T1000 (cell line): ENCODE measurements at regions not wholly inside any gene's neighbourhood (a gene's known extent, or its start where the extent isn't known, plus 50 kb on each side); places are given as distances from the start of the nearest gene placed in this dataset.
A peak's percentile ranks its signal among the peaks of the same experiment; 100 is the strongest.
"Not testable (repeated sequence)": the region's sequence is repeated elsewhere in the genome, so short reads cannot be mapped to it uniquely, and the experiment has no call there.

Experiments used
- DNase-seq: peaks from one replicate; lab custom pipeline; 2025; ENCODE audit warnings: mixed read lengths; lab: John Stamatoyannopoulos, UW

DNA sequence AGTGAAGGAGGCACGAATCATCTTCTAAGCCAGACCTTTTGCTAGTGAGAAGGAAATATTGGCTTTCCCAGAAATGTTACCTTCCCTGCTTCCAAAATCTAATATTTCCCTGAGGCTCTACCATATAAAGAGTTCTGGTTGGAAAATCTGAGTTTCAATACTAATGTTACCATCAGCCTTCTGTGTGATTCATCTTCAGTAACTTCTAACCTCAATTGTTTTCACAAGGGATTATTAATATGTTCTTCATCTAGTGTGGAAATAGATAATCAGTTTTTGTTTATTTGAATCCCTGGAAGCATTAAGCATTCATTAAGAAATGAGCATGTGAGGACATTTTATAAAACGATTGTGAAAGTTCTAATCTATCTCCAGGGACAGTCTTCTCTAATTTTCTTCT is 720.9 kb downstream of the AACS start:
- no peak for DNase-seq

GRCh38 chr12:125794401-125794800 is 729.2 kb downstream of the AACS start:
- no peak for DNase-seq

DNA sequence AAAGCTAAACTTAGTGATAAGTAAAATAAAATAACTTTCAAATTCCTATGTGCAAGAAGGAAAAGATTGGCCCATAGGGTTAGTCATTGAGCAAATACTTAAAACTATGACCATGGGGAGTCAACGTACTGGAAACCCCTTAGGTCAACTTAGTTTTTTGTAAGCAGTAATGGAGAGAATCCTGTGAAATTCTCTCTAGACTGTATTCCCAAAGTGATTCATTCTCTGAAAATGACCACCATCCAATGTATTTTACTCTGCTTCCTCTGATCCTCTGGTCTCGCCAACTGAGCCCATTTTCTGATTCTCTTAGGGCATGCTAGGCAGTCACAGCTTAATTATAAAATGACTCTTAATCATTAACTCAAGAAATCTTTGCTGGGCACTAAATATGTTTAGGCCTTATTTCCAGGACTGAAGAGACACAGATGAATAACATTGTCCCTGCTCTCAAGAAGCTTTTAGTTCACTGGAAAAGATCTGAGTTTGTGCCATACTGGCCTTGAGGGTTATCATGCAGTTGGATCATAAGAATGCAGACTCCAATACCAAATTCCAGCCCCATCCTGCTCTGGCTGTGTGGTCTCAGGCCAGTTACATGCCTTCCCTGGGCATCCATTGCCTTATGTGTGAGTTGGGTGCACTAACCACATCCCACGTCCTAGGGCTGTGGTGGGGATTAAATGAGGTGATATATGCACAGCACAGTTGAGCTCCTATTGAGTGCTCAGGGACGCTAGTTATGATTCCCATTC is 732.4 kb downstream of the AACS start:
- DNase-seq, result no peak

DNA sequence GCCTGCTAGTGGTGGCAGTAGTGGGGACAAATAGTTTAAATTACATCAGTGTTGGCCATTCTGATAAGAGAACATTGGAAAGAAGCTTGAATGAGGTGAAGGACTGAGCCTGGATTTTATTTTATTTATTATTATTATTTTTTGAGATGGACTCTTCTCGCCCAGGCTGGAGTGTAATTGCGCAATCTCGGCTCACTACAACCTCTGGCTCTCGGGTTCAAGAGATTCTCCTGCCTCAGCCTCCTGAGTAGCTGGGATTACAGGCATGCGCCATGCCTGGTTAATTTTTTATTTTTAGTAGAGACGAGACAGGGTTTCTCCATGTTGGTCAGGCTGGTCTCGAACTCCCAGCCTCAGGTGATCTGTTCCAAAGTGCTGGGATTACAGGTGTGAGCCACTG is 739.4 kb downstream of the AACS start:
- DNase-seq, result no peak

DNA sequence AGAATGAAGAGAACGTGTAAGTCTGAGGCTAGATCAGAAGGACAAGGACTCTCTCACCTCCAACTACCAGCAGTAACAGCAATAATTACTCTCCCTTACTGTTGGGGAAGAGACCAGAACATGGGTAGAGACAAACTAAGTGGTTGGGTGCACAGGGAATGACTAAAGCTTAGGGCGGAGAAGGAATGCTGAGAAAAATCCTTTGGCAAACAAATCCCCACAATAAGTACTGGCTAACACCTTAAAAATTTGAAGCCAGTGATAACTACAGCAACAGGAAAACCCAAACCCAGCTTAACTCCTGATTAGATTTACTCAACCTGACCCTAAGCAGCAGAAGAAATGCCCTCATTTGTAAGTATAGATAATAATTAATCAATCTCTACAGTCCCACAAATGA is 759.0 kb downstream of the AACS start:
- no peak for DNase-seq

DNA sequence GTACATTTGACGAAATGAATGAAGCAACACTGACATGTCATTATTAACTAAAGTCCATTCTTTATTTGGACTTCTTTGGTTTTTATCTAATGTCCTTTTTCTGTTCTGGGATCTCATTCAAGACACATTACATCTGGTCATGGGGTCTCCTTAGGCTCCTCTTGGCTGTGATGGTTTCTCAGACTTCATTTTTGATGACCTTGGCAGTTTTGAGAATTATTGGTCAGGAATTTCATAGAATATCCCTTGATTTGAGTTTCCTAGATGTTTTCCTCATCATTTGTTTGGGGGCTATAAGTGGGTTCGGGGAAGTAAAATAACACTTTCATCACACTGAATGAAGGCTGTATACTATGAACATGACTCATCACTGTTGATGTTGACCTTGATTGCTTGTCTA is 770.6 kb downstream of the AACS start:
- DNase-seq, result no peak

GRCh38 chr12:125836647-125837046 is 771.4 kb downstream of the AACS start:
- no peak for DNase-seq

DNA sequence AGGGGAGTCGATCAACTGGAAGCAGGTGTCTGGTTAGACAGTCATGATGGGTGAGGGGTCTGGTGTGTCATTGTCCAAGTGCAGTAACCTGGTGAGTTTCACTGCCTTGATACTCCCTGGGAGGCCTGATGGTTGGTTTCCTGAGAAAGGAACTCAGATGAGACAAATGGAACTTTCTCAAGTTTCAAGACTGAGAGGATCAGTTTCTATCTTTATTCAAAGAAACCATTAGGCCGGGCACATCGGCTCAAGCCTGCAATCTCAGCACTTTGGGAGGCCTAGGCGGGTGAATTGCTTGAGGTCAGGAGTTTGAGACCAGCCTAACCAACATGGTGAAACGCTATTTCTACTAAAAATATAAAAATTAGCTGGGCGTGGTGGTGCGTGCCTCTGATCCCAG is 776.1 kb downstream of the AACS start:
- DNase-seq, result no peak

DNA sequence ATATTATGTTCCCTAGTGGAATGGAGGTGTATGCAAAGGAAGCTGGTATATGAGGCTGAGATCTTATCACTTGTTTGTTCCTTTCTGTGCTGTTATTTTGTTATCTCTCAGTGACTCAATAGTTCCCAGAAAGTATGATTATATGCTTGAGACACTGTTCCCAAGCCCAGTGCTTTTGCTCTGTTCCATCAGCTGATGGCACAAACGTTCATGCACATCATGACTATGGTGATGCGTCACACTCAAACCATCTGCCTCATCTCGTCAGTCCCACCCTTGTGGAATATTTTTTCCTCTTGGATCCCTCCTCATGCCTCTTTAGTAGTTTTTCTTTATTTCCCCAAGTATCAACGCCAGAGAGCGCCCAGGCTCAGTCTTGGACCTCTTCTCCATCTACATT is 786.9 kb downstream of the AACS start:
- DNase-seq, result peak; percentile 7

DNA sequence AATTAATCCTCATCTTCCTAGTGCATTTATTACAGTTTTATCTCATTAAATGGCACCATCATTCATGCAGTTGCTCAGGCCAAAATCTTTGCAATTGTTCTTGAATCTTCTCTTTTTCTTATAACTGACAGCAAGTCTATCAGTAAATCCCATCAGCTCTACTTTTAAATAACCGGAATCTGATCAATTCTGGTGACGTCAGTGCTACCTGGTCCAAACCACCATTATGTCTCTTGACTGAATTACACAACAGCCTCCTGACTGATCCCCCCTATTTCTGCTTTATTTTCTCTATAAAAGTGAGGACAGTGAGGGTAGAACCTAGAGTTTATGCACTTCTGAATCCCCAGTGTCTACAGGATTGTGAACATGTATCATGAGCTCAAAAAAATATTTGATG is 787.4 kb downstream of the AACS start:
- no peak for DNase-seq

DNA sequence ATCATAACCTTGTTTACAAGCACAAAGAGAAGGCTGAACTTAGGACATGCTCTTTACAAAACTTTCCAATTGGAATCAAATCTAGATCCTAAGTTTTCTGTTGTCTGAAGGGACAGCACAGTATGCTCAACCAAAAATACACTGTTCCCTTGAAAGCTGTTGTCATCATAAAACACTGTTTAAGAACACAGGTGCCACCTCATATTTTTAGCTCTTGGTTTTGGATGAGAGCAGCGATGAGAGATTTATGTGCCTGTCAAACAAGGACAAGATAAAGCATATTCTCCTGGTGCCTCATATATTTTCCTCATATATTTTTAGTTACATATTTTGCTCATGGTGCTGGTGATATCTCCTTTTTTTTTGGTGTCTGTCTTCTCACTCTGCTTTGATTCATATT is 788.4 kb downstream of the AACS start:
- no peak for DNase-seq

GRCh38 chr12:125856366-125856765 is 791.1 kb downstream of the AACS start:
- DNase-seq, result no peak

DNA sequence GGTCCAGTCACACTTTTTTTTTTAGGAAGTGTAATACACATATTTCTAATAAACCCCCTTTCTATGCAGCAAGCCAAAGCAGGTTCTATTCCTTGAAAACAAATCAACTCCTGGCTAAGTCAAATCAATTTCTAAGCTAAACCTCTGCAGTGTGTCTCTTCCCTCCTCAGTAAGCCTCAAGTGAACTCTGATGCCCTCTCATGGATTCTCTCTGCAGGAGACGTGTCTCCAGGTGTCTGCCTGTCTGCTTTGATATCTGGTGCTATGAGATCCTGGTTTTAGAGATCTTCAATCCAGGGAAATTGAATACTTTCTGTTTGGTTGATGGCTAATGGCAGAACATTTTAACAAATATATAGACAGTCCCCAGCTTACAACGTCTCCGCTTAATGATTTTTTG is 791.7 kb downstream of the AACS start:
- no peak for DNase-seq

GRCh38 chr12:125860672-125861288 is 795.5 kb downstream of the AACS start:
- no peak for DNase-seq

- no peak for DNase-seq
Observed at GRCh38 chr12:125861299-125862281, 796.4 kb downstream of the AACS start.

- DNase-seq, result not testable (repeated sequence)
Observed at GRCh38 chr12:125865236-125865635, 800.0 kb downstream of the AACS start.

DNA sequence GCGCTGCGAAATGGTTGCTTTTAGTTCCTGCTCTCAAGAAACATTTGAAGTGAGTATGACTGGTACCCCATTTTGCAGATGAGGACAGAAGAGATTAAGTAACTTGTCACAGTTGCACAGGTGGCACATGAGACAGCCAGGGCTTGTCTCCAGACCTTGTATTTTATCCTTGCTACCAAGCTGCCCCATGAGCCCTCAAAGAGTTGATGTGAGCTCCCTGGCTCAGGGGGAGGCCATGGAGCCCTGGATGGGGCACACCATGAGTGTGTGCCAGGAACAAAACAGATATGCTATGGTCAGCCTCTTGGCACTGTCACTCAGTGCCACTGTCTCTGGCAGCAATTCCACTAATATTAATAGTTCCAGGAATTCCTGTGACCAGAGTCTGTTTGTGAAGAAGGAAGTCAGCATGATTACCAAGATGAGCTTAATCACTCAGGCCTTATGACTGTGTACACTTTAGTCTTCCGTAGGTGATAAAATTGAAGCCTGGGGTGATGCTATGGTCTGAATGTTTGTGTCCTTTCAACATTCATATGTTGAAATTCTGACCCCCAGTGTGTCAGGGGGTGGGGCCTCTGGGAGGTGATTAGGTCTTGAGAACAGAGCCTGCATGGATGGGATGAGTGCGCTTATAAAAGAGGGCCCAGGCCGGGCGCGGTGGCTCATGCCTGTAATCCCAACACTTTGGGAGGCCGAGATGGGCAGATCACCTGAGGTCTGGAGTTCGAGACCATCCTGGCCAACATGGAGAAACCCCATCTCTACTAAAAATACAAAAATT is 806.8 kb downstream of the AACS start:
- DNase-seq, result no peak

DNA sequence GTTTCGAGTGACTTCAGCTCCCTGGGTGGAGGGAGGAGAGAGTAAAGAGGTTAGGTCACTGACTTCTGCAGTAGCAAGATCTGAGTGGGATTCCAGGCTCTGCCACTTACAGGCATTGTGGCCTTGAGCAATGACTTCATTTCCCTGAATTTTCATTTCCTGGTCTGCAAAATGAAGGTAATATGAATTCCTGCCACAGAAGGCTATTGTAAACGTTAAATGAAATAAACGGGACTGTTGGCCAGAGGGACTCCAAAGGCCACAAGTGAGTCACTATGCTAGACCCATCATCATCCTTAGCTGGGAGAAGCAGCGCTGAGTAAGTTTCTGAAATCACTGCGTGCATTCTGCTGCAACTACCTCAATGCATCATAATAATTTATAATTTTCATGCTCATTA is 807.8 kb downstream of the AACS start:
- no peak for DNase-seq

GRCh38 chr12:125878483-125878882 is 813.2 kb downstream of the AACS start:
- no peak for DNase-seq

DNA sequence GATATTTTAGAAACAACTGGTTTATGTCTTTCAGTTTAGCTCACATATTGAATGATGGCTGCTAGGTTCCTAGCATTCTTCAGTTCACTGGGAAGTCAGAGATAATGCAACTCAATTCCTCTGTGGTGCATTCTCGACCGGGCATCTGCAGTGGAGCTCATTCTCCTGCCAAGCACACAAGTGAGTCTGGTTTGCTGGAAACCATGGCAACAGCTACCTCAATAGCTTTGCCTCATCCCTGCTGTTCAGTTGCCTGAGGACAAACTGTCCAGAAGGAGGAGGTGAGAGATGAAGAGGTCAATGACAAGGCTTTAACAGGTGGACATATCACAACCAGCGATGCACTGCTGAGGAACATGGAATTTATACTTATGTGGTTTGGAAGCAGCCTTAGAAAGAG is 816.9 kb downstream of the AACS start:
- DNase-seq, result no peak

GRCh38 chr12:125888921-125889320 is 823.7 kb downstream of the AACS start:
- no peak for DNase-seq

GRCh38 chr12:125889742-125890141 is 824.5 kb downstream of the AACS start:
- no peak for DNase-seq
